Ovary (tissue), 3 donors: ENCODE measurements at regions not wholly inside any gene's neighbourhood (a gene's known extent, or its start where the extent isn't known, plus 50 kb on each side); places are given as distances from the start of the nearest gene placed in this dataset.

Source experiments
- CTCF ChIP-seq, 3 donors: fragments of 450-650 bp in 2 of 3; fragments of 200-600 bp in 1 of 3; IDR thresholded peaks; one replicate each; pipeline versions ENCODE4 v1.5.1 to v1.8.0; 2016 to 2022; ENCODE audit warnings: antibody characterized with exemption in 3 of 3, mild to moderate bottlenecking in 1 of 3
- EP300 ChIP-seq: sonication (generic); formaldehyde crosslinking; IDR thresholded peaks from one replicate; pipeline ENCODE4 v1.6.1; 2017; ENCODE audit warnings: antibody characterized with exemption
- POLR2A ChIP-seq: fragments of 450-650 bp; IDR thresholded peaks from one replicate; pipeline ENCODE4 v1.6.1; 2017; ENCODE audit warnings: antibody characterized with exemption, mild to moderate bottlenecking, moderate library complexity
- donor health status: DM: no; HTN: no; CAD: no.

- TF ChIP-seq CTCF (IDR thresholded peaks at IDR 0.05) (no peak), POLR2A (no peak), EP300 (no peak)
These were observed 858.0 kb downstream of the SLITRK1 start for GRCh38 chr13:83024232-83024631.
